ENCODE measurements at regions not wholly inside any gene's neighbourhood (a gene's known extent, or its start where the extent isn't known, plus 50 kb on each side); places are given as distances from the start of the nearest gene placed in this dataset.

- WGBS (ENCODE audit: insufficient coverage): 63% methylated on average over 2 of the region's 2 CpGs
- H3K27me3 Mint-ChIP-seq (ENCODE audit: low read depth in 3 of 3): no peaks in the 10 kb centered on the region
- intact Hi-C loops (cut with micrococcal nuclease): no loop called here
- H3K36me3 Mint-ChIP-seq: no peaks in the 10 kb centered on the region
- no peaks in the 10 kb centered on the region for H4K20me1 ChIP-seq (ENCODE audit: insufficient read depth, low read length)
- no peak overlapping the region for H3K4me3 ChIP-seq (replicated peaks in 1 of 3; ENCODE audit: low read depth in 2 of 3, low read length in 3 of 3)
- H3K27ac Mint-ChIP-seq: no peak overlapping the region
- no peak overlapping the region for H3K27ac ChIP-seq (ENCODE audit: low read depth in 1 of 2, low read length in 2 of 2)
- no peaks in the 10 kb centered on the region for H3K27me3 ChIP-seq (ENCODE audit: control insufficient read depth in 2 of 2, insufficient read depth in 2 of 2, low read length in 2 of 2)
- no peak overlapping the region for H3K4me3 Mint-ChIP-seq
- no peak overlapping the region for H2AFZ ChIP-seq (ENCODE audit: insufficient read depth, low read depth, low read length, poor library complexity, severe bottlenecking)
- peaks cover 0 to 5% (median 0%) of the 10 kb centered on the region in 7 donors for H3K9me3 Mint-ChIP-seq
- TF ChIP-seq, protein P1, sequence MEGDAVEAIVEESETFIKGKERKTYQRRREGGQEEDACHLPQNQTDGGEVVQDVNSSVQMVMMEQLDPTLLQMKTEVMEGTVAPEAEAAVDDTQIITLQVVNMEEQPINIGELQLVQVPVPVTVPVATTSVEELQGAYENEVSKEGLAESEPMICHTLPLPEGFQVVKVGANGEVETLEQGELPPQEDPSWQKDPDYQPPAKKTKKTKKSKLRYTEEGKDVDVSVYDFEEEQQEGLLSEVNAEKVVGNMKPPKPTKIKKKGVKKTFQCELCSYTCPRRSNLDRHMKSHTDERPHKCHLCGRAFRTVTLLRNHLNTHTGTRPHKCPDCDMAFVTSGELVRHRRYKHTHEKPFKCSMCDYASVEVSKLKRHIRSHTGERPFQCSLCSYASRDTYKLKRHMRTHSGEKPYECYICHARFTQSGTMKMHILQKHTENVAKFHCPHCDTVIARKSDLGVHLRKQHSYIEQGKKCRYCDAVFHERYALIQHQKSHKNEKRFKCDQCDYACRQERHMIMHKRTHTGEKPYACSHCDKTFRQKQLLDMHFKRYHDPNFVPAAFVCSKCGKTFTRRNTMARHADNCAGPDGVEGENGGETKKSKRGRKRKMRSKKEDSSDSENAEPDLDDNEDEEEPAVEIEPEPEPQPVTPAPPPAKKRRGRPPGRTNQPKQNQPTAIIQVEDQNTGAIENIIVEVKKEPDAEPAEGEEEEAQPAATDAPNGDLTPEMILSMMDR (IDR thresholded peaks at IDR 0.05): no peak
- no peak overlapping the region for H3K4me2 ChIP-seq (replicated peaks; ENCODE audit: extremely low read depth, low read length, poor library complexity, severe bottlenecking)
- no peaks in the 10 kb centered on the region for H3K4me1 Mint-ChIP-seq
- H3K79me2 ChIP-seq (ENCODE audit: insufficient read depth, low read length): no peaks in the 10 kb centered on the region
- H3K36me3 ChIP-seq (replicated peaks in 1 of 2; ENCODE audit: control insufficient read depth in 1 of 2, insufficient read depth in 2 of 2, low read length in 2 of 2): no peaks in the 10 kb centered on the region
- H3K9ac ChIP-seq (ENCODE audit: insufficient read depth, low read length, poor library complexity, severe bottlenecking): no peak overlapping the region
- H3K4me1 ChIP-seq (ENCODE audit: control insufficient read depth in 1 of 2, insufficient read depth in 2 of 2, low read length in 2 of 2): no peaks in the 10 kb centered on the region
- no peaks in the 10 kb centered on the region for H3K9me3 ChIP-seq (replicated peaks in 1 of 2; ENCODE audit: control insufficient read depth in 1 of 2, insufficient read depth in 1 of 2, low read length in 2 of 2)
- DNase-seq: no peak
Observed at GRCh38 chr14:28867571-28867970, 101.0 kb downstream of the FOXG1 start.

DNA sequence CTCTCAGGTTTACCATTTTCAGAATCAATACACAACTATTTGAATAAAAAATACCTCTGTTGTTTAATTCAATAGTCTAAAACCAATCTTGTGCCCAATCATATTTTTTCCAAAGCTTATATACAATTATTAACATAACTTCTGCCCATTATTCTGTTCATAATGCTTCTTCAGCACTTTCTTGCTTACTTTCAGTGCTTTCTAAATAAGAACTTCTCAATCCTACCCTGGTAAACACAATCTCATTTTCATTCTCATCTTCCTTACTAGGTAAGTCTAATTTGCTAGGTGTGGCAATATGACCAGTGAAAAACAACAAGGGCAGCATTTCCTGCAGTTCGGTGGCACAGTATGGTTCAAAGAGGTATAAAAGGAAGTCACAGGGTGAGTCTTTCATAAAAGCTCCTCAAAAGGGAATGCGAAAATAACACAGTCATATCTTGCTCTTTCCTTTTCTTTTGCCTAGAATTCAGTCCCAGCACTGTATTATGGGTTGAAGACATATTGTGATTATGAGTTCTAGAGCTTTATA, 103.5 kb downstream of the FOXG1 start:
- Histone ChIP-seq H3K9ac (ENCODE audit: insufficient read depth, low read length, poor library complexity, severe bottlenecking) (no peak overlapping the region), H2AFZ (ENCODE audit: insufficient read depth, low read depth, low read length, poor library complexity, severe bottlenecking) (no peak overlapping the region), H3K36me3 (replicated peaks in 1 of 2; ENCODE audit: control insufficient read depth in 1 of 2, insufficient read depth in 2 of 2, low read length in 2 of 2) (no peaks in the 10 kb centered on the region), H3K79me2 (ENCODE audit: insufficient read depth, low read length) (no peaks in the 10 kb centered on the region), H3K4me1 (ENCODE audit: control insufficient read depth in 1 of 2, insufficient read depth in 2 of 2, low read length in 2 of 2) (no peaks in the 10 kb centered on the region), H3K27ac (ENCODE audit: low read depth in 1 of 2, low read length in 2 of 2) (no peak overlapping the region), H4K20me1 (ENCODE audit: insufficient read depth, low read length) (no peaks in the 10 kb centered on the region), H3K4me2 (replicated peaks; ENCODE audit: extremely low read depth, low read length, poor library complexity, severe bottlenecking) (no peak overlapping the region), H3K4me3 (replicated peaks in 1 of 3; ENCODE audit: low read depth in 2 of 3, low read length in 3 of 3) (no peak overlapping the region), H3K9me3 (replicated peaks in 1 of 2; ENCODE audit: control insufficient read depth in 1 of 2, insufficient read depth in 1 of 2, low read length in 2 of 2) (no peaks in the 10 kb centered on the region), H3K27me3 (ENCODE audit: control insufficient read depth in 2 of 2, insufficient read depth in 2 of 2, low read length in 2 of 2) (no peaks in the 10 kb centered on the region)
- DNase-seq: no peak
- no peak overlapping the region for H3K27ac Mint-ChIP-seq
- H3K9me3 Mint-ChIP-seq: peaks cover 0 to 5% (median 0%) of the 10 kb centered on the region in 7 donors
- H3K27me3 Mint-ChIP-seq (ENCODE audit: low read depth in 3 of 3): no peaks in the 10 kb centered on the region
- 0% methylated on average over 1 of the region's 2 CpGs for WGBS (ENCODE audit: insufficient coverage)
- TF ChIP-seq, protein P1 (IDR thresholded peaks at IDR 0.05): no peak
- H3K4me1 Mint-ChIP-seq: no peaks in the 10 kb centered on the region
- intact Hi-C loops (cut with micrococcal nuclease): no loop called here
- H3K36me3 Mint-ChIP-seq: no peaks in the 10 kb centered on the region
- no peak overlapping the region for H3K4me3 Mint-ChIP-seq
